ENCODE measurements at regions not wholly inside any gene's neighbourhood (a gene's known extent, or its start where the extent isn't known, plus 50 kb on each side); places are given as distances from the start of the nearest gene placed in this dataset.
"Not testable (repeated sequence)": the region's sequence is repeated elsewhere in the genome, so short reads cannot be mapped to it uniquely, and the experiment has no call there.

GRCh38 chr4:162497564-162498167, 333.9 kb upstream of the FSTL5 start:
- intact Hi-C loops (cut with DNase I), result loop anchor here in 1 of 2 donors (10.0 kb wide), 1 partner anchor 537 kb away; no protein-coding TSS in a partner anchor
- no peaks in the 10 kb centered on the region for H3K9me3 ChIP-seq (replicated peaks in 1 of 3)
- no peak overlapping the region for H3K4me3 ChIP-seq
- peak in 2 of 7 donors; percentile 24 to 26 for DNase-seq
- no peak overlapping the region for H3K27ac ChIP-seq
- TF ChIP-seq POLR2A (IDR thresholded peaks at IDR 0.05), result no peak
- TF ChIP-seq CTCF (IDR thresholded peaks at IDR 0.05), result peak; percentile 79 to 94 (median 90)
- no peaks in the 10 kb centered on the region for H3K4me1 ChIP-seq (replicated peaks in 1 of 2)
- H3K36me3 ChIP-seq (replicated peaks in 1 of 2), result no peaks in the 10 kb centered on the region
- no peaks in the 10 kb centered on the region for H3K27me3 ChIP-seq
- WGBS, 4 donors, result 1 to 4% (median 3%) methylated on average over 5 of the region's 5 CpGs

- WGBS, 4 donors, result 52 to 72% (median 56%) methylated on average over 2 of the region's 2 CpGs
- no peaks in the 10 kb centered on the region for H3K9me3 ChIP-seq (replicated peaks in 1 of 3)
- no peaks in the 10 kb centered on the region for H3K36me3 ChIP-seq (replicated peaks in 1 of 2)
- TF ChIP-seq POLR2A (IDR thresholded peaks at IDR 0.05), result no peak
- intact Hi-C loops (cut with DNase I), result loop anchor here in 1 of 2 donors (10.0 kb wide), 1 partner anchor 540 kb away; no protein-coding TSS in a partner anchor
- no peak overlapping the region for H3K4me3 ChIP-seq
- no peak overlapping the region for H3K27ac ChIP-seq
- no peak for DNase-seq
- no peaks in the 10 kb centered on the region for H3K4me1 ChIP-seq (replicated peaks in 1 of 2)
- H3K27me3 ChIP-seq, result no peaks in the 10 kb centered on the region
These were observed 331.1 kb upstream of the FSTL5 start for GRCh38 chr4:162494935-162495334.

GRCh38 chr4:162485486-162485885, 321.7 kb upstream of the FSTL5 start:
- Histone ChIP-seq H3K4me3 (no peak overlapping the region), H3K27ac (no peak overlapping the region), H3K9me3 (replicated peaks in 1 of 3) (no peaks in the 10 kb centered on the region), H3K36me3 (replicated peaks in 1 of 2) (no peaks in the 10 kb centered on the region), H3K4me1 (replicated peaks in 1 of 2) (no peaks in the 10 kb centered on the region), H3K27me3 (no peaks in the 10 kb centered on the region)
- no peak for TF ChIP-seq POLR2A (IDR thresholded peaks at IDR 0.05)
- no peak for TF ChIP-seq CTCF (IDR thresholded peaks at IDR 0.05)
- 68 to 78% (median 76%) methylated on average over 6 of the region's 6 CpGs for WGBS, 4 donors
- DNase-seq, result no peak
- intact Hi-C loops (cut with DNase I), result no loop called here

- TF ChIP-seq POLR2A (IDR thresholded peaks at IDR 0.05) (no peak), CTCF (IDR thresholded peaks at IDR 0.05) (no peak)
- H3K36me3 ChIP-seq (replicated peaks in 1 of 2), result no peaks in the 10 kb centered on the region
- no peaks in the 10 kb centered on the region for H3K9me3 ChIP-seq (replicated peaks in 1 of 3)
- H3K4me1 ChIP-seq (replicated peaks in 1 of 2), result no peaks in the 10 kb centered on the region
- whole genome bisulfite sequencing, 4 donors, result 47 to 62% (median 56%) methylated on average over 4 of the region's 4 CpGs
- H3K27ac ChIP-seq, result no peak overlapping the region
- no peaks in the 10 kb centered on the region for H3K27me3 ChIP-seq
- intact Hi-C loops (cut with DNase I), result no loop called here
- no peak overlapping the region for H3K4me3 ChIP-seq
- no peak for DNase-seq
These were observed 311.4 kb upstream of the FSTL5 start for GRCh38 chr4:162475246-162475645.

GRCh38 chr4:162469977-162470376, 306.2 kb upstream of the FSTL5 start:
- no peak for DNase-seq
- Histone ChIP-seq H3K27me3 (no peaks in the 10 kb centered on the region), H3K4me3 (no peak overlapping the region), H3K9me3 (replicated peaks in 1 of 3) (no peaks in the 10 kb centered on the region), H3K27ac (no peak overlapping the region), H3K36me3 (replicated peaks in 1 of 2) (no peaks in the 10 kb centered on the region), H3K4me1 (replicated peaks in 1 of 2) (no peaks in the 10 kb centered on the region)
- intact Hi-C loops (cut with DNase I), result no loop called here
- TF ChIP-seq CTCF (IDR thresholded peaks at IDR 0.05) (no peak), POLR2A (IDR thresholded peaks at IDR 0.05) (no peak)

- H3K27ac ChIP-seq; H3K4me3 ChIP-seq; H3K4me1 ChIP-seq (replicated peaks in 1 of 2); DNase-seq; H3K9me3 ChIP-seq (replicated peaks in 1 of 3); intact Hi-C loops (cut with DNase I); H3K27me3 ChIP-seq; H3K36me3 ChIP-seq (replicated peaks in 1 of 2): not testable (repeated sequence)
- 73 to 89% (median 81%) methylated on average over 1 of the region's 1 CpG for WGBS, 4 donors
These were observed 301.6 kb upstream of the FSTL5 start for GRCh38 chr4:162465356-162465755.

Data from adrenal gland (tissue), 9 donors.